HG02852 (cell line): ENCODE measurements at regions not wholly inside any gene's neighbourhood (a gene's known extent, or its start where the extent isn't known, plus 50 kb on each side); places are given as distances from the start of the nearest gene placed in this dataset.

Experiments used
- ATAC-seq: cut with Tn5 transposase; IDR thresholded peaks from one replicate; pipeline ENCODE4 v1.9.1; 2021; ENCODE audit warnings: mild to moderate bottlenecking, moderate library complexity; ENCODE audit not compliant: unreplicated experiment

GRCh38 chr3:161794551-161794950, 297.9 kb downstream of the OTOL1 start:
- ATAC-seq = no peak

- ATAC-seq = no peak
These were observed 299.7 kb downstream of the OTOL1 start for GRCh38 chr3:161796312-161796711.

- no peak for ATAC-seq
These were observed 300.2 kb downstream of the OTOL1 start for GRCh38 chr3:161796780-161797179.

- ATAC-seq = no peak
These were observed 301.4 kb downstream of the OTOL1 start for GRCh38 chr3:161798016-161798415.

- no peak for ATAC-seq
These were observed 304.5 kb downstream of the OTOL1 start for GRCh38 chr3:161800985-161801559.

- no peak for ATAC-seq
These were observed 321.5 kb downstream of the OTOL1 start for GRCh38 chr3:161818106-161818505.

GRCh38 chr3:161821591-161821990, 325.0 kb downstream of the OTOL1 start:
- ATAC-seq = no peak

GRCh38 chr3:161822291-161822690, 325.7 kb downstream of the OTOL1 start:
- no peak for ATAC-seq

GRCh38 chr3:161823910-161824309, 327.3 kb downstream of the OTOL1 start:
- ATAC-seq = no peak

- no peak for ATAC-seq
These were observed 341.4 kb downstream of the OTOL1 start for GRCh38 chr3:161838021-161838420.

- ATAC-seq = no peak
These were observed 351.8 kb downstream of the OTOL1 start for GRCh38 chr3:161848376-161848775.

GRCh38 chr3:161851941-161852566, 355.4 kb downstream of the OTOL1 start:
- peak; percentile 80 for ATAC-seq

GRCh38 chr3:161852744-161853143, 356.1 kb downstream of the OTOL1 start:
- no peak for ATAC-seq

- peak; percentile 76 for ATAC-seq
These were observed 357.7 kb downstream of the OTOL1 start for GRCh38 chr3:161854232-161854771.

- no peak for ATAC-seq
These were observed 362.4 kb downstream of the OTOL1 start for GRCh38 chr3:161859057-161859456.

GRCh38 chr3:161859865-161860450, 363.4 kb downstream of the OTOL1 start:
- ATAC-seq = no peak

GRCh38 chr3:161863775-161864174, 367.2 kb downstream of the OTOL1 start:
- ATAC-seq = no peak

- ATAC-seq = no peak
These were observed 369.6 kb downstream of the OTOL1 start for GRCh38 chr3:161866176-161866575.

- no peak for ATAC-seq
These were observed 378.9 kb downstream of the OTOL1 start for GRCh38 chr3:161875483-161875882.

GRCh38 chr3:161879470-161879869, 382.9 kb downstream of the OTOL1 start:
- ATAC-seq = peak; percentile 82

GRCh38 chr3:161884830-161885229, 388.2 kb downstream of the OTOL1 start:
- ATAC-seq = no peak

GRCh38 chr3:161890147-161890625, 393.6 kb downstream of the OTOL1 start:
- ATAC-seq = no peak
